SK-MEL-5 (cell line): ENCODE measurements at regions not wholly inside any gene's neighbourhood (a gene's known extent, or its start where the extent isn't known, plus 50 kb on each side); places are given as distances from the start of the nearest gene placed in this dataset.
"Not testable (repeated sequence)": the region's sequence is repeated elsewhere in the genome, so short reads cannot be mapped to it uniquely, and the experiment has no call there.

Experiments
- DNase-seq: peaks from one replicate; pipeline ENCODE4 v3.0.0-alpha.2; 2016; ENCODE audit warnings: low read depth, low spot score
- in situ Hi-C: cut with HindIII; loops from 2 replicates; pipeline ENCODE4 v1.10.0; 2016; ENCODE audit warnings: low sequenced_read_pairs, high pct_unique_total_duplicates, low pct_unique_long_range_greater_than_20kb

DNA sequence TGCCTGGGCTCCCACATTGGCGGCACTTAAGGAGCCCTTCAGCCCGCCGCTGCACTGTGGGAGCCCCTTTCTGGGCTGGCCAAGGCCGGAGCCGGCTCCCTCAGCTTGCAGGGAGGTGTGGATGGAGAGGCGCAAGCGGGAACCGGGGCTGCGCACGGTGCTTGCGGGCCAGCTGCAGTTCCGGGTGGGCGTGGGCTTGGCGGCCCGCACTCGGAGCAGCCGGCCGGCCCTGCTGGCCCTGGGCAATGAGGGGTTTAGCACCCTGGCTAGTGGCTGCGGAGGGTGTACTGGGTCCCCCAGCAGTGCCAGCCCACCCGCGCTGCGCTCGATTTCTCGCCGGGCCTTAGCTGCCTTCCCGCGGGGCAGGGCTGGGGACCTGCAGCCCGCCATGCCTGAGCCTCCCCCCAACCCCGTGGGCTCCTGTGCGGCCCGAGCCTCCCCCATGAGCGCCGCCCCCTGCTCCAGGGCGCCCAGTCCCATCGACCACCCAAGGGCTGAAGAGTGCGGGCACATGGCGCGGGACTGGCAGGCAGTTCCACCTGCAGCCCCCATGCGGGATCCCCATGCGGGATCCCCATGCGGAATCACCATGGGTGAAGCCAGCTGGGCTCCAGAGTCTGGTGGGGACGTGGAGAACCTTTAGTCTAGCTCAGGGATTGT is 998.9 kb upstream of the MIR17HG start:
- in situ Hi-C loops, result not testable (repeated sequence)

DNA sequence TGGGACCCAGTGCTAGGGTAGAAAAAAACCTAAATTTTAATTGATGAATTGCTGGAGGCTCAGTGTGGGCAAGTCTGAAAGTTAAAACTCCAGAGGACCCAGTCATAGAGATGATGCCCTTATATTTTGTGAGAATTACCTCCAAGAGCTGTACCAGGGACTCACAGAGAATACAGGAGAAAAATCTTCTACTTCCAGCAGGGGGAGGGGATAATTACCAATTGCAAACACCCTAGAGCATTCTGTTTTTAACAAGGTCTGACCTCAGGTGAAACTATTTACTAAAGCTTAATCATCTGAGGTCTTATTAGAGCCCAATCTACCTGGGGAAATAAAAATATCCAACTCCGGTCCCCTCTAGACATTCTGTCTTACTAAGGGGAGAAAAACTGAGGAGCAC is 994.7 kb upstream of the MIR17HG start:
- in situ Hi-C loops, result no loop called here
- no peak for DNase-seq

More for the DNA sequence above, 998.9 kb upstream of the MIR17HG start:
- DNase-seq, result not testable (repeated sequence)

DNA sequence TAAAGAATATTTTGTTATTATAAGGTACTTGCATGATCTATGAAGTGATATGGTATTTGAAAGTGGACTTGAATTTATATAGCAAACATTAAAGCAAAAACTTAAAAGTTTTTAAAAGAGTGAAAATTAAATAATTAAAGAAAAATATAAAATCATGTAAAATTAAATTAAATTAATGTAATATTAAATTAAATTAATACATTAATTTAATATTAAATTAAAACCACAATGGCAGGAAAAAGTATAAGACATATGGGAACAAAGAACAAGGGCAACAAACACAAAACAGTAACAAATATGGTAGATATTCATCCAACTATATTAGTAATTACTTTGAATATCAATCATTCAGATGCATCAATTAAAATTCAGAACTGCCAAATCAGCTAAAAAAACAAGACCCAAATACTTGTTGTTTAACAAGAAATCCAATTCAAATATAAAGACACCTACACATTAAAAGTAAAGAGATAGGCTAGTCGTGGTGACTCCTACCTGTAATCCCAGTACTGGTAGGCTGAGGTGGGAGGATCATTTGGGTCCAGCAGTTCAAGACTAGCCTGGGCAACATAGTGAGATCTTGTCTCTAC is 992.2 kb upstream of the MIR17HG start:
- in situ Hi-C loops, result no loop called here
- no peak for DNase-seq

DNA sequence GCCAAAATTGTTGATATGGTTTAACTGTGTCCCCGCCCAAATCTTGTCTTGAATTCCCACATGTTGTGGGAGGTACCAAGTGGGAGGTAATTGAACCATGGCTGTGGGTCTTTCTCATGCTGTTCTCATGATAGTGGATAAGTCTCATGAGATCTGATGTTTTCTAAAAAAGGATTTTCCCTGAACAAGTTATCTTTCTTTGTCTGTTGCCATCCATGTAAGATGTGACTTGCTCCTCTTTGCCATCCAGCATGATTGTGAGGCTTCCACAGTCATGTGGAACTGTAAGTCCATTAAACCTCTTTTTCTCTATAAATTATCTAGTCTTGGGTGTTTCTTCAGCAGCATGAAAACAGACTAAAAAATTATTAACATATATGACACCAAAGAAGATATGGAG is 986.7 kb upstream of the MIR17HG start:
- DNase-seq, result no peak
- in situ Hi-C loops, result no loop called here

DNA sequence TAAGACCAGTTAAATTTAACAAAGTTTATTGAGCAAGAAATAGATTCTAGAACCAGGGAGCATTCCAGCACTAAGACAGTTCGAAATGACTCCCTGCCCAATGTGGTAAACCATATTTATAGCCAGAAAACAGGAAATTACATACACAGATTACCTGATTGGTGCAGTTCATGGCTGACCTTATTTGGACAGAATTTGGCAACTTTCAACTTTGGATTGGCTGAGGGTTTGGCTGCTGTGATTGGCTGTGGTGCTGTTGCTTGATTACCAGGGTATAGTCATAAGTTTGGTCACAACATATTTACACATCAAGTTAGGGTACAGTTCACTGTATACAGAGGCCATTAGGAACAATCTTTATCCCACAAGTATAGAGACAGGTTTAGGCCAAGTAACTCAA is 984.8 kb upstream of the MIR17HG start:
- DNase-seq, result no peak
- in situ Hi-C loops, result no loop called here

DNA sequence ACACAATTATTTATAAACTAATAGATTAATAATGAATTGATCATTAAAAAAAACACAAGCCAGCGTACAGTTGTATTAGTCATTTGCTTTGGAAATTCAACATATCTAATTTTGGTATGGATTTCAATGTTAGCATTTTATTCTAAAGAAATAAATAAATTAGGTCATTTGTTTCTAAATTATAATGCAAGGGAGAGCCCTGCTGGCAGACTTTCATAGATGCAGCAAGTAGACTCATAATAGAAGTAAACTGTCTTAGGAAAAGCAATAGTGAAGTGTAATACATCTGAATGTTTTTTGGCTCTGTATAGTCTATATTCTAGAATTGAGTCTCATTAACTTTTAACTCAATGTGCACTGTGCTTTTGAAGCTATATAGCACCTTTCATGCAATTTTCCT is 982.4 kb upstream of the MIR17HG start:
- DNase-seq, result peak; percentile 39
- in situ Hi-C loops, result no loop called here

DNA sequence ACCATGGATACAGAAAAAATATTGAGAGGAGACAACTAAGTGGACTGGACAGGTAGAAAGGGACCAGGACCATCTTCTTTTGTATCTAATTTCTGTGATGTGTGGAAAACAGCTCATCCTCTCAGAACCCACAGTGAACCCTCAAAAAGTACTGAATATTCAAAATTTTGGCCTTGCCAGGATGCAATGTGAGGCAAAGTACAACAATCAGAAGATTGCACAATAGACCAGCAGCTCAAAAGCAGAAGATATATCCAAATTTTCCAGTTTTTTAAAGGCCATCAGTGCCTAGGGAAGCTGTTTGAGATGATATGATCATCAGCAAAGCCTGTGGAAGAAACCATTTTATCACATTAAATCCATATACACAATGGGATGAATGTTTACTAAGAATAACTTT is 973.3 kb upstream of the MIR17HG start:
- DNase-seq, result no peak
- in situ Hi-C loops, result no loop called here

DNA sequence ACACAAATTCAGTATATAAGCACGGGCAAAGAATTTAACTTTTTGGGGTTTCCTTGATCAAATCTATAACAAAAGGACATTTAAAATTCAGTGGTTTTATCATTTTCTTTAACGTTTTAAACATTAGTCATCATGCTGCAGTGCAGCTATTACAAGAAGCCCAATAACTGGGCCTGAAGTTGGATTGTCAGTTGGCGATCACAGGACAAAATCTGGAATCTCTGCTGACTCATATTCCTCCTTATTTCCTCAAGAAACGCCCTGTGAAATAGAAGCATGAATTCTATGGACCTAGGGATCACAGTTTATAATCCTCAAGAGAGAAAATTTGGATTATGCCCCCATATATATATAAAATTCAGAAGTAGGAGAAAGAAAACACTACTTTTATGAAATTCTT is 971.6 kb upstream of the MIR17HG start:
- DNase-seq, result no peak
- in situ Hi-C loops, result no loop called here

DNA sequence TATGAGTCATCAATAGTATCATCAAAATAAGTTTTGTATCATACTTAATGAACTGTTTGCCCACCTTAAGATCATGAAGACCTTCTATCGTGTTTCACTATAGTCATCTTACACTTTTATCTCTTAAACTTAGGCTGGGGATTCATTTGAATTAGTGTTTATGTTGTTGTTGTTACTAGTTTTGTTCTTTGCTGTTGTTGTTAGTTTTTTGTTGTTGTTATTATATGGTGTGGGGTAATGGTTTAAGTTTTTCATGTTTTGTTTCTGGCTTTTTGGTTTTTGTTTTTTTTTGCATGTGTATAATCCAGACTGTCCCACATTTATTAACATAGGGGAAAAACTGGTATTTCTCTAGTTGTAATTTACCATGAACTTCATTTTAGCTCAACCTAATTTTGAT is 965.1 kb upstream of the MIR17HG start:
- no peak for DNase-seq
- in situ Hi-C loops, result no loop called here

DNA sequence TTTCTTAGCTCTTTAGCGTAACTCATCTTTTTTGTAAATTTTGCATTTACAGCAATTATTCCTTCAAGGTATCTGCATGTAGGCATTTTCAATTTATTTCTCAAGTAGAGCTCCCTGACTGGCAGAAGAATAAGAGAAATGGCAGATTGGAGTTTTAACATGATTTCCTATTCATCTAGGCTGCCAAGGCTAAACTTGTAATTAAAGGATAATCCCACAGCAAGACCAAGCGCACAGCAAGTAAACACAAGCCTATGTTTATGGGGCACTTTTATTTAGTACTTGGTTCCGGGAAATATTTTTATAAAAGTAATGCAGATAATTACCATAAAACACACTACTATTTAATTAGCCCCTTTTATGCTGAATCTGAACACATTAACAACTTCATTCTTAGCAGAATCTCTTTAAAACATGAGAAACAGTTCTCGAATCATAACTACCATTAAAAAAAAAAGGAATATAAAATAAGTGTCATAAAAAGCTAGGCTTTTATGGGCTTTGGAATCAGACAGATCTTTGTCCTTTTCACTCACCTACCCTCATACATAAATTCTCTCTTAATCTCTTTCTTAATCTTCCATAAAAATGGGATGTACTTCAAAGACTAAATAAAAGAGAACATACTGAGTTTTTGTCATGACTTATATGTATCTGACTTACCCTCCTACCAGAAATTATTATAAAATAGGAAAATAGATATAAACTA is 961.6 kb upstream of the MIR17HG start:
- in situ Hi-C loops, result no loop called here
- no peak for DNase-seq

DNA sequence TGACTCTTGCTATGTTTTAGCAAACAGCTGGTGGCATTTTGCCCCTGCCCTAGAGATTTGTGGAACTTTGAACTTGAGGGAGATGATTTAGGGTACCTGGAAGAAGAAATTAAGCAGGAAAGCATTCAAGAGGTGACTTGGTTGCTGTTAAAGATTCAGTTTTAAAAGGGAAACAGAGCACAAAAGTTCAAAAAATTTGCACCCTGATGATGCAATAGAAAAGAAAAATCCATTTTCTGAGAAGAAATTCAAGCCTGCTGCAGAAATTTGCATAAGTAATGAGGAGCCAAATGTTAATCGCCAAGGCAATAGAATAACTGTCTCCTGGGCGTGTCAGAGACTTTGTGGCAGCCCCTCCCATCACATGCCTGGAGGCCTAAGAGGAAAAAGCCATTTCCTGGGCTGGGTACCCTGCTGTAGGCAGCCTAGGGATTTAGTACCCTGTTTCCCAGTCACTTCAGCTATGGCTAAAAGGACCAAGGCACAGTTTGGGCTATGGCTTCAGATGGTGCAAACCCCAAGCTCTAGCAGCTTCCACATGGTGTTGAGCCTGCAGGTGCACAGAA is 958.5 kb upstream of the MIR17HG start:
- in situ Hi-C loops, result no loop called here
- DNase-seq, result no peak

DNA sequence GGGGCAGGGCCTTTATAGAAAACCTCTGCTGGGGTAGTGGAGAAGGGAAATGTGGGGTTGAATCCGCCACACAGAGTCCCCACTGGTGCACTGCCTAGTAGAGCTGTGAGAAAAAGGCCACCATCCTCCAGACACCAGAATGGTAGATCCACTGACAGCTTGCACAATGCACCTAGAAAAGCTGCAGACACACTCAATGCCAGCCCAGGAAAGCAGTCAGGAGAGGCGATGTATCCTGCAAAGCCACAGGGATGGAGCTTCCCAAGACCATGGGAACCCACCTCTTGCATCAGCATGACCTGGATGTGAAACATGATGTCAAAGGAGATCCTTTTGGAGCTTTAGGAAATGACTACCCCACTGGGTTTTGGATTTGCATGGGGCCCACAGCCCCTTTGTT is 958.0 kb upstream of the MIR17HG start:
- no peak for DNase-seq
- in situ Hi-C loops, result no loop called here

DNA sequence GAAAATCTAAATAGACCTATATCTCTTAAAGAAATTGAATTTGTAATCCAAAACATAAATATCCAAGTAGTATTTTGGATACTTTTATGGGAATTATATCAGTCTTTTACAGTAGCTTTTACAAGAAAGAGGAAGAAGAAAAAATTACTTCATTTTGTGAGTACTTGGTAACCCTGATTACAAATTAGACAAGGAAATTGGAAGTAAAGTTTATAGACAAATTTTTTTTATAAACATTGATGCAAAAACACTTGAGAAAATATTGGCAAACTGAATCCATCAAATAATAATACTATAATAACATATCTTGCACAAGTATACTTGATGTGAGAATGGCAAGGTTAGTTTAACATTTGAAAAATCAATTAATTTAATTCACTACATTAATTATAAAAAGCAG is 954.1 kb upstream of the MIR17HG start:
- DNase-seq, result no peak
- in situ Hi-C loops, result no loop called here

DNA sequence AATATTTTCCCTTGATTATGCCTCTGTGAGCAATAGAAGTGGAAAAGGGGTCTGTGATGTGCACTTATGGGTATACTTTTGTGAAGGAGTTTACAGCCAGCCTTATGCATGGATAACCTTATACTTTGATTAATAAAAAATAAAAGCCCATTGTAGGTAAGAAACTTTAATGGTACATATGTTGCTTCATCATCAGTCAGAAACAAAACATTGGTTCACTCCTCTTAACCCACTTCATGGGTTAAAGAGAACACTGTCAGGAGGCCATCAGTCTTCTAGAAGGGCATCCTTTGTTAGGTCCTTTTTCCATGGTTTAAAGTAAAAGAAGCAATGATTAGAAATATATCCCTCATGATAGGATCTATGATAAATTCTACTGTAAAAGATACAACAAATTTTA is 952.1 kb upstream of the MIR17HG start:
- no peak for DNase-seq
- in situ Hi-C loops, result no loop called here

DNA sequence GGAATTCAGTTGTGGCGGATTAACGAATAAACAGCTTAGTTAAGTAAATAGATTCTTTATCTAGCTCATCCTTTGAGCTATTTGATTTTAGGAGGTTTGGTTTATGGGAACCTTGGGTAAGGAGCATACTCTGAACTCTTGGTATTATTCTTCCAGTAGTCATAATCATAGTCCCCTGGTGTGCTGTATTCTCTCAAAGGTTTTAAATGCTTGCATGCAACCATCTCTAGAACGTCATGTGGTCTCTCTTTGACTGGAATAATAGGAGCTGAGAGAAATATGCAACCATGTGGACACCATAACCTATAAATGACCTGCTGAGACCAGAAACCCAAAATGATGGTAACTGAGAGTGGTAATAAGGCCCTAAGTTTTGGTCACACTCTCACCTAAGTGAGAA is 951.6 kb upstream of the MIR17HG start:
- no peak for DNase-seq
- in situ Hi-C loops, result no loop called here

DNA sequence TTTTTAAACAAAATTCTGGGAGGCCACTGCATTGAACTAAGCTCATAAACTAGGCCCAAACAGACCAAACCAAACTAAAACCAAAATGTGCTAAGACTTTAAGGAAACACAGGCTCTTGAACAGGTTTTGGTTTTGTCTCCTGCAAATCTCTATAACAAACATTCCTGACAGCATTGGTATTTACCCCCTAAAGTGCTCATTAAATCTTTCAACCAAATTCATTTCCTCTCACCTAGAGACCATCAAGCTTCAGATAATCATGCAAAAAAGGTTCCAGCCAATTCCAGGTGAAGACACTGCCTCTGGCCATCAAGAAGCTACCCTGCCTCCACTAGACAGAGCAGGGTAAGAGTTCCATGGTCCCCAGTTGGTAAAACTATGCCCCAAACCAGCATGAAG is 951.2 kb upstream of the MIR17HG start:
- in situ Hi-C loops, result no loop called here
- no peak for DNase-seq

DNA sequence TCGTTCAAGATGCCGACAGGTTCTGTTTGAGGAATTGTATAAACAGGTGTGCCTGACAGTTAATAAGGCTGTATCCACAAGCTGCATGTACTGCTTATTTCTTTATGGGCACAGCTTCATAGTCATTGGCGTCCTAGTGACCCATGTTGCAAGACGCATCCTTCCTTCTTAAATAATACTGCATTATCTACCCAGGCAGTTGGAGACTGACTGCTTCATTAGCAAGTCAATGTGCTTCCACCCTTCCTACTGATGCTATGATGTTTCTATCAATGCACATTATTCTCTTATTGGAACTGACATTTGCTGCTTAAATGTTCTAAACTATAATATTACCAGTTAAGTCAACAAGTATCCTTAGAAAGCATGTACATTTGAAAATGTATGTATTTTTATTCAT is 950.0 kb upstream of the MIR17HG start:
- in situ Hi-C loops, result no loop called here
- DNase-seq, result no peak

DNA sequence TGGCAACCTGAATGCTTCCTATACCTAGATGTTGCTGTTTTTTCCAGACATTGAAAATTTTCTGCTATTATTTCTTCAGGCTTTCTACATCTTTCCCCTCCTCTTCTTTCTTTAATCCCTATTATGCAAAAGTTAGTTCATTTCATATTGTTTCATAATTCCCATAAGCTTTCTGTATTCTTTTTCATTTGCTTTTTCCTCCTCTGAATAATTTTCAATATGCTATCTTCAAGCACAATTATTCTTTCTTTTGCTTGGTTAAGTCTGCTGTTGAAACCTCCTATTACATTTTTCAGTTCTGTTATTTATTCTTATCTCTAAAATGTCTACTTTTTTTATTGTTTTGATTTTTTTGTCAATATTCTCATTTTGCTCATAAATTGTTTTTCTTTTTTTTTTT is 947.1 kb upstream of the MIR17HG start:
- DNase-seq, result no peak
- in situ Hi-C loops, result no loop called here

DNA sequence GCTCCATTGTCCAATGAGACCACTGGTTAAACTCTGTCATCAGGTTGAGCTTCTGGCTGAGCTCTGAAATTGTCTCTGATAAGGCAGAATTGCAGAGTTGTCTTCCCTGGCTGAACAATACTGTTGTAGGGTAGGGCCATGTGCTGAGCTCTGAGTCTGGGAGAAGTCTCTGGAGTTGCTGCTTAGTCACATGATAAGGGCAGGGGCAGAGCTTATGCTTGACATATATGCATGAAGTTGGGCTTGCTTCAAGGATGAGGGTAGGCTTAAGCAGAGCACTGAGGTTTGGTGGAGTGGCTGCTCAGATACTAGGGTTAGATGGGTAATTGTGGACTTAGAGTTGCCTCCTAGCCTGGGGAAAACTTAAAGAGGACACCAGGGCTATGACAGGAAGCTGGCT is 946.3 kb upstream of the MIR17HG start:
- in situ Hi-C loops, result no loop called here
- no peak for DNase-seq
